ENCODE measurements at regions not wholly inside any gene's neighbourhood (a gene's known extent, or its start where the extent isn't known, plus 50 kb on each side); places are given as distances from the start of the nearest gene placed in this dataset.

GRCh38 chr5:179497636-179498340 is 52.6 kb upstream of the RUFY1 start:
- no peaks in the 10 kb centered on the region for H3K9me3 Mint-ChIP-seq (ENCODE audit: low read depth)
- DNase-seq (ENCODE audit: low spot score, unreplicated experiment) = no peak
- peaks cover 2% of the 10 kb centered on the region for H3K4me1 Mint-ChIP-seq (ENCODE audit: low read depth)
- no peak for TF ChIP-seq CTCF (IDR thresholded peaks at IDR 0.05; ENCODE audit: unreplicated experiment)
- no peak overlapping the region for H3K4me3 Mint-ChIP-seq (ENCODE audit: low read depth)
- H3K27me3 Mint-ChIP-seq = peaks cover 15% of the 10 kb centered on the region
- H3K36me3 Mint-ChIP-seq (ENCODE audit: insufficient read depth) = no peaks in the 10 kb centered on the region
- no peak overlapping the region for H3K27ac Mint-ChIP-seq

- H3K27ac Mint-ChIP-seq = no peak overlapping the region
- H3K27me3 Mint-ChIP-seq = peaks cover 15% of the 10 kb centered on the region
- H3K4me1 Mint-ChIP-seq (ENCODE audit: low read depth) = peaks cover 2% of the 10 kb centered on the region
- H3K9me3 Mint-ChIP-seq (ENCODE audit: low read depth) = no peaks in the 10 kb centered on the region
- no peak for TF ChIP-seq CTCF (IDR thresholded peaks at IDR 0.05; ENCODE audit: unreplicated experiment)
- DNase-seq (ENCODE audit: low spot score, unreplicated experiment) = no peak
- no peak overlapping the region for H3K4me3 Mint-ChIP-seq (ENCODE audit: low read depth)
- no peaks in the 10 kb centered on the region for H3K36me3 Mint-ChIP-seq (ENCODE audit: insufficient read depth)
These were observed 54.4 kb upstream of the RUFY1 start for GRCh38 chr5:179495906-179496455.

- no peaks in the 10 kb centered on the region for H3K36me3 Mint-ChIP-seq (ENCODE audit: insufficient read depth)
These were observed 55.4 kb upstream of the RUFY1 start for GRCh38 chr5:179494774-179495526.

GRCh38 chr5:179488975-179489374 is 61.4 kb upstream of the RUFY1 start:
- no peak for DNase-seq (ENCODE audit: low spot score, unreplicated experiment)
- no peak for TF ChIP-seq CTCF (IDR thresholded peaks at IDR 0.05; ENCODE audit: unreplicated experiment)
- H3K4me3 Mint-ChIP-seq (ENCODE audit: low read depth) = no peak overlapping the region
- no peaks in the 10 kb centered on the region for H3K9me3 Mint-ChIP-seq (ENCODE audit: low read depth)
- no peaks in the 10 kb centered on the region for H3K4me1 Mint-ChIP-seq (ENCODE audit: low read depth)
- H3K27ac Mint-ChIP-seq = no peak overlapping the region
- H3K36me3 Mint-ChIP-seq (ENCODE audit: insufficient read depth) = no peaks in the 10 kb centered on the region
- no peaks in the 10 kb centered on the region for H3K27me3 Mint-ChIP-seq

More at GRCh38 chr5:179494774-179495526, 55.4 kb upstream of the RUFY1 start:
- H3K4me3 Mint-ChIP-seq (ENCODE audit: low read depth) = no peak overlapping the region
- no peaks in the 10 kb centered on the region for H3K9me3 Mint-ChIP-seq (ENCODE audit: low read depth)
- TF ChIP-seq CTCF (IDR thresholded peaks at IDR 0.05; ENCODE audit: unreplicated experiment) = no peak
- H3K27ac Mint-ChIP-seq = no peak overlapping the region
- H3K4me1 Mint-ChIP-seq (ENCODE audit: low read depth) = peaks cover 2% of the 10 kb centered on the region
- no peak for DNase-seq (ENCODE audit: low spot score, unreplicated experiment)
- H3K27me3 Mint-ChIP-seq = peaks cover 15% of the 10 kb centered on the region

- H3K4me3 Mint-ChIP-seq (ENCODE audit: low read depth) = no peak overlapping the region
- TF ChIP-seq CTCF (IDR thresholded peaks at IDR 0.05; ENCODE audit: unreplicated experiment) = no peak
- no peaks in the 10 kb centered on the region for H3K4me1 Mint-ChIP-seq (ENCODE audit: low read depth)
- H3K27me3 Mint-ChIP-seq = no peaks in the 10 kb centered on the region
- no peak overlapping the region for H3K27ac Mint-ChIP-seq
- DNase-seq (ENCODE audit: low spot score, unreplicated experiment) = no peak
- no peaks in the 10 kb centered on the region for H3K36me3 Mint-ChIP-seq (ENCODE audit: insufficient read depth)
- no peaks in the 10 kb centered on the region for H3K9me3 Mint-ChIP-seq (ENCODE audit: low read depth)
These were observed 61.9 kb upstream of the RUFY1 start for GRCh38 chr5:179488491-179488890.
